ENCODE measurements at regions not wholly inside any gene's neighbourhood (a gene's known extent, or its start where the extent isn't known, plus 50 kb on each side); places are given as distances from the start of the nearest gene placed in this dataset.

DNA sequence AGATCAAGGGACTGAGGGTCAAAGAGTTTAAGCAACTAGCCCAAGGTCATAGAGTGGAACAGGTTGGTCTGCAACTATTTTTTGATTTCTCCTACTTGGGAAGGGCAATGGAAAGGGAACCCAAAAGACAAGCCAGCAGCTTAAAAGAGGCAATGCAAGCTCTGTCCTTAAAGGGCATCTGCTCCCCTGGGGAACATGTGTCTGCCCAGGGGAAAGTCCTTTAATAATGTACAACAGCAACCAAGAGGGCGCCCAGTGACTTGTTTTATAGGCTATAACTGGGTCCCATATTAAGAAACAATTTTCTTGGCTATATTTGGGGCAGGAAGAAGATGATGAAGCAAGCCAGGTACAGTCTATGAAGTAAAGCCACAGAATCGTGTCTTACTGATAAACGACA lies 54.7 kb upstream of the RBM47 start:
- Histone ChIP-seq H3K9me3 (replicated peaks; ENCODE audit: control insufficient read depth, insufficient read depth, low read length) (no peaks in the 10 kb centered on the region), H3K4me1 (ENCODE audit: control insufficient read depth, extremely low read depth, insufficient read depth, low read length) (no peaks in the 10 kb centered on the region), H4K20me1 (replicated peaks; ENCODE audit: control insufficient read depth, extremely low read depth, insufficient read depth, low read length) (no peaks in the 10 kb centered on the region), H3K9ac (replicated peaks; ENCODE audit: extremely low read depth, insufficient read depth, low read length) (no peak overlapping the region), H3K4me3 (replicated peaks in 1 of 3; ENCODE audit: insufficient read depth in 1 of 3, low read depth in 1 of 3, low read length in 3 of 3) (no peak overlapping the region), H3K79me2 (ENCODE audit: control insufficient read depth, insufficient read depth, low read length) (no peaks in the 10 kb centered on the region), H2AFZ (ENCODE audit: low read depth, low read length) (no peak overlapping the region), H3K4me2 (ENCODE audit: insufficient read depth, low read length) (no peak overlapping the region), H3K36me3 (ENCODE audit: control insufficient read depth in 2 of 2, extremely low read depth in 1 of 2, insufficient read depth in 2 of 2, low read length in 2 of 2) (no peaks in the 10 kb centered on the region), H3K9me1 (replicated peaks; ENCODE audit: control insufficient read depth, extremely low read depth, insufficient read depth, low read length) (no peaks in the 10 kb centered on the region), H3K27me3 (ENCODE audit: control insufficient read depth in 2 of 2, insufficient read depth in 2 of 2, low read length in 2 of 2) (peaks cover 2 to 6% of the 10 kb centered on the region in 2 experiments), H3K27ac (ENCODE audit: insufficient read depth, low read depth, low read length) (no peak overlapping the region)
- dilution Hi-C loops (cut with MboI; ENCODE audit: extremely low pct_ligation_motif_present, low sequenced_read_pairs) (no loop called here), intact Hi-C loops (cut with micrococcal nuclease) (no loop called here)
- POLR2A ChIA-PET: no interaction called here
- no TSS peak for BruUV-seq (replicated peaks)
- FAIRE-seq (no peak), DNase-seq (ENCODE audit: low read depth, low spot score) (no peak)
- TF ChIP-seq JUN (IDR thresholded peaks at IDR 0.05; ENCODE audit: borderline replicate concordance, insufficient read depth, insufficient read length, low read depth): no peak
- TF ChIP-seq, protein P1, sequence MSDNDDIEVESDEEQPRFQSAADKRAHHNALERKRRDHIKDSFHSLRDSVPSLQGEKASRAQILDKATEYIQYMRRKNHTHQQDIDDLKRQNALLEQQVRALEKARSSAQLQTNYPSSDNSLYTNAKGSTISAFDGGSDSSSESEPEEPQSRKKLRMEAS (IDR thresholded peaks at IDR 0.05; ENCODE audit: insufficient read depth, insufficient read length): no peak
- TF ChIP-seq EZH2 (IDR thresholded peaks at IDR 0.05; ENCODE audit: borderline replicate concordance, low read depth, low read length, severe bottlenecking): no peak
- no peak for TF ChIP-seq POLR2A (IDR thresholded peaks at IDR 0.05; ENCODE audit: low read depth, low read length)
- no peak for TF ChIP-seq POLR2AphosphoS5 (IDR thresholded peaks at IDR 0.05; ENCODE audit: insufficient read depth, low read depth, low read length)
- no peak for TF ChIP-seq MYC (IDR thresholded peaks at IDR 0.05; ENCODE audit: low read depth, low read length)
- no peak for TF ChIP-seq GATA2 (IDR thresholded peaks at IDR 0.05; ENCODE audit: insufficient read depth, insufficient read length, low read depth, low read length)
- no peak for TF ChIP-seq FOS (IDR thresholded peaks at IDR 0.05; ENCODE audit: borderline replicate concordance, insufficient read depth, low read length)
- TF ChIP-seq, protein P2, sequence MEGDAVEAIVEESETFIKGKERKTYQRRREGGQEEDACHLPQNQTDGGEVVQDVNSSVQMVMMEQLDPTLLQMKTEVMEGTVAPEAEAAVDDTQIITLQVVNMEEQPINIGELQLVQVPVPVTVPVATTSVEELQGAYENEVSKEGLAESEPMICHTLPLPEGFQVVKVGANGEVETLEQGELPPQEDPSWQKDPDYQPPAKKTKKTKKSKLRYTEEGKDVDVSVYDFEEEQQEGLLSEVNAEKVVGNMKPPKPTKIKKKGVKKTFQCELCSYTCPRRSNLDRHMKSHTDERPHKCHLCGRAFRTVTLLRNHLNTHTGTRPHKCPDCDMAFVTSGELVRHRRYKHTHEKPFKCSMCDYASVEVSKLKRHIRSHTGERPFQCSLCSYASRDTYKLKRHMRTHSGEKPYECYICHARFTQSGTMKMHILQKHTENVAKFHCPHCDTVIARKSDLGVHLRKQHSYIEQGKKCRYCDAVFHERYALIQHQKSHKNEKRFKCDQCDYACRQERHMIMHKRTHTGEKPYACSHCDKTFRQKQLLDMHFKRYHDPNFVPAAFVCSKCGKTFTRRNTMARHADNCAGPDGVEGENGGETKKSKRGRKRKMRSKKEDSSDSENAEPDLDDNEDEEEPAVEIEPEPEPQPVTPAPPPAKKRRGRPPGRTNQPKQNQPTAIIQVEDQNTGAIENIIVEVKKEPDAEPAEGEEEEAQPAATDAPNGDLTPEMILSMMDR (IDR thresholded peaks at IDR 0.05; ENCODE audit: extremely low read depth in 1 of 2, insufficient read depth in 1 of 2, low read depth in 1 of 2, low read length in 2 of 2): no peak
- CTCF ChIA-PET: no interaction called here

All from endothelial cell of umbilical vein (primary cell).